ENCODE measurements at regions not wholly inside any gene's neighbourhood (a gene's known extent, or its start where the extent isn't known, plus 50 kb on each side); places are given as distances from the start of the nearest gene placed in this dataset.

GRCh38 chr11:119872611-119873310 lies 143.8 kb upstream of the NECTIN1 start:
- TF ChIP-seq, protein P1, sequence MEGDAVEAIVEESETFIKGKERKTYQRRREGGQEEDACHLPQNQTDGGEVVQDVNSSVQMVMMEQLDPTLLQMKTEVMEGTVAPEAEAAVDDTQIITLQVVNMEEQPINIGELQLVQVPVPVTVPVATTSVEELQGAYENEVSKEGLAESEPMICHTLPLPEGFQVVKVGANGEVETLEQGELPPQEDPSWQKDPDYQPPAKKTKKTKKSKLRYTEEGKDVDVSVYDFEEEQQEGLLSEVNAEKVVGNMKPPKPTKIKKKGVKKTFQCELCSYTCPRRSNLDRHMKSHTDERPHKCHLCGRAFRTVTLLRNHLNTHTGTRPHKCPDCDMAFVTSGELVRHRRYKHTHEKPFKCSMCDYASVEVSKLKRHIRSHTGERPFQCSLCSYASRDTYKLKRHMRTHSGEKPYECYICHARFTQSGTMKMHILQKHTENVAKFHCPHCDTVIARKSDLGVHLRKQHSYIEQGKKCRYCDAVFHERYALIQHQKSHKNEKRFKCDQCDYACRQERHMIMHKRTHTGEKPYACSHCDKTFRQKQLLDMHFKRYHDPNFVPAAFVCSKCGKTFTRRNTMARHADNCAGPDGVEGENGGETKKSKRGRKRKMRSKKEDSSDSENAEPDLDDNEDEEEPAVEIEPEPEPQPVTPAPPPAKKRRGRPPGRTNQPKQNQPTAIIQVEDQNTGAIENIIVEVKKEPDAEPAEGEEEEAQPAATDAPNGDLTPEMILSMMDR (conservative IDR thresholded peaks at IDR 0.05 in 1 of 2, IDR thresholded peaks at IDR 0.05 in 1 of 2; ENCODE audit: extremely low read depth in 1 of 2, insufficient read depth in 1 of 2, low read depth in 1 of 2, low read length in 2 of 2), result no peak
- no peak for TF ChIP-seq EZH2 (IDR thresholded peaks at IDR 0.05; ENCODE audit: borderline replicate concordance, low read length)
